Motor neuron (in vitro differentiated cells): ENCODE measurements at regions not wholly inside any gene's neighbourhood (a gene's known extent, or its start where the extent isn't known, plus 50 kb on each side); places are given as distances from the start of the nearest gene placed in this dataset.
A peak's percentile ranks its signal among the peaks of the same experiment; 100 is the strongest.

Experiments used
- ATAC-seq, 8 experiments: fragments of 200-7000 bp; cut with Tn5 transposase; replicated peaks in 6 of 8; 2 replicates each; pipeline ENCODE4 v1.8.0; 2021; ENCODE audit warnings: mild to moderate bottlenecking in 8 of 8, moderate library complexity in 8 of 8
- H3K27ac ChIP-seq, 2 donors: fragments of 250-450 bp; sonication (Bioruptor Pico); 2 replicates each; pipeline ENCODE4 v1.9.0; 2021; ENCODE audit warnings: antibody characterized with exemption in 2 of 2, mild to moderate bottlenecking in 2 of 2, moderate library complexity in 1 of 2
- H3K4me1 ChIP-seq, 2 donors: fragments of 250-450 bp; sonication (Bioruptor Pico); replicated peaks in 1 of 2; 2 replicates each; pipeline ENCODE4 v1.6.1; 2021; ENCODE audit warnings: antibody characterized with exemption in 2 of 2, mild to moderate bottlenecking in 2 of 2, moderate library complexity in 1 of 2
- H3K4me3 ChIP-seq, 5 donors: fragments of 250-450 bp; sonication (Bioruptor Pico); 2 replicates each; pipeline ENCODE4 v1.9.0; 2021; ENCODE audit warnings: antibody characterized with exemption in 5 of 5, mild to moderate bottlenecking in 5 of 5, moderate library complexity in 4 of 5
- WGBS, 10 experiments: fragments of 450-650 bp; shearing (Covaris generic); methylation state at CpG; one replicate each; pipeline ENCODE4 v1.0.0; 2022; 5-methylcytosine and 5-hydroxymethylcytosine counted together
- in situ Hi-C, 9 experiments: fragments of 400-800 bp; cut with MboI; loops; one replicate each; pipeline ENCODE4 v1.15.0; 2021; ENCODE audit warnings: low sequenced_read_pairs in 9 of 9, low pct_unique_long_range_greater_than_20kb in 2 of 9; ENCODE audit not compliant: unreplicated experiment in 9 of 9

GRCh38 chr1:192713921-192714320 is 78.0 kb downstream of the RGS13 start:
- Histone ChIP-seq H3K4me3 (no peak overlapping the region), H3K27ac (no peak overlapping the region), H3K4me1 (peaks cover 0 to 2% of the 10 kb centered on the region in 2 donors)
- WGBS, 10 experiments = 40 to 97% (median 82%) methylated on average over 1 to 4 of the region's 4 CpGs; no CpG with 5 or more reads in 4 of the 10 experiments
- in situ Hi-C loops = no loop called here
- no peak for ATAC-seq

GRCh38 chr1:192724670-192725069 is 84.2 kb upstream of the RGS2 start:
- 0 to 100% (median 73%) methylated on average over 1 to 4 of the region's 4 CpGs; no CpG with 5 or more reads in 1 of the 10 experiments for WGBS, 10 experiments
- Histone ChIP-seq H3K4me3 (no peak overlapping the region), H3K4me1 (no peaks in the 10 kb centered on the region), H3K27ac (no peak overlapping the region)
- ATAC-seq = no peak
- in situ Hi-C loops = no loop called here

GRCh38 chr1:192726820-192727504 is 81.9 kb upstream of the RGS2 start:
- ATAC-seq = no peak
- Histone ChIP-seq H3K4me3 (no peak overlapping the region), H3K4me1 (no peaks in the 10 kb centered on the region), H3K27ac (no peak overlapping the region)
- in situ Hi-C loops = no loop called here
- 0 to 92% (median 64%) methylated on average over 1 to 6 of the region's 6 CpGs; no CpG with 5 or more reads in 1 of the 10 experiments for WGBS, 10 experiments

DNA sequence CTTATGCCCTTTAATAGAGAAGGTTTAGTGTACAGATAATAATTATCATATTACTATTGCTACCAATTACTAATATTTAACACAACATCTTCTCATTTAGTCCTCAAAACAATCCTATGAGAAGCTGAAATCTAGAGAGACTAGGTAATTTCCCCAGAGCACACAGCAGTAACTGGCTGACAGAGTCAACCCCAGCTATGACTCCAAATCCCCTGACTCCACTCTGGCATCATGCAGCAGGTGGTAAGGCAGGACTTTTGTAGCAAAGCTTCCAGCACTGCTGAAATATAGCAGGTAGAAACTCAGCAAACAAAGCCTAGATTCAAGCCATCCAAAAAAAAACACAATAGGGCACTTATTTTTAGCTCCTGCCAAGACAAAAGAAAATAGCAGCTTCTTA is 79.3 kb upstream of the RGS2 start:
- Histone ChIP-seq H3K4me1 (no peaks in the 10 kb centered on the region), H3K27ac (no peak overlapping the region), H3K4me3 (no peak overlapping the region)
- in situ Hi-C loops = no loop called here
- ATAC-seq = no peak

GRCh38 chr1:192730198-192730597 is 78.6 kb upstream of the RGS2 start:
- no peak for ATAC-seq
- H3K27ac ChIP-seq = no peak overlapping the region
- in situ Hi-C loops = no loop called here
- no peak overlapping the region for H3K4me3 ChIP-seq
- H3K4me1 ChIP-seq = no peaks in the 10 kb centered on the region

DNA sequence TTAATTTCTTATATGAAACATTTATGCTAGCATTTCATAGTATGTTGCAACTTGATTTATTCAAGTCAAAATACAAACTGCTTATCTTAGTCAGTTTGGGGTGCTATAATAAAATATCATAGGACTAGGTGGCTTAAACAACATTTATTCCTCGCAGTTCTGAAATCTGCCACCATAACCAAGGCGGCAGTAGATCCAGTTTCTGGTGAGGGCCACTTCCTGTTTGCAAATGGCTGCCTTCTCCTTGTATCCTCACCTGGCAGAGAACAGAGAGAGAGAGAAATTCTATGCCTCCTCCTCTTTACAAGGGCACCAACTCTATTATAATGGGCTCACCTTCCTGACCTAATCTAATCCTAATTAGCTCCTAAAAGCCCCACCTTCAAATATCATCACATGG is 76.1 kb upstream of the RGS2 start:
- Histone ChIP-seq H3K4me3 (no peak overlapping the region), H3K4me1 (no peaks in the 10 kb centered on the region), H3K27ac (no peak overlapping the region)
- in situ Hi-C loops = no loop called here
- ATAC-seq = no peak
- WGBS, 10 experiments = 87 to 100% (median 95%) methylated on average over 1 to 2 of the region's 2 CpGs; no CpG with 5 or more reads in 5 of the 10 experiments

- no peak overlapping the region for H3K27ac ChIP-seq
- 27 to 100% (median 77%) methylated on average over 1 to 3 of the region's 3 CpGs; no CpG with 5 or more reads in 2 of the 10 experiments for whole genome bisulfite sequencing, 10 experiments
- in situ Hi-C loops = no loop called here
- H3K4me1 ChIP-seq = no peaks in the 10 kb centered on the region
- no peak for ATAC-seq
- H3K4me3 ChIP-seq = no peak overlapping the region
Observed at GRCh38 chr1:192735298-192735915, 73.4 kb upstream of the RGS2 start.

- no peak overlapping the region for H3K27ac ChIP-seq
- H3K4me1 ChIP-seq = no peaks in the 10 kb centered on the region
- WGBS, 10 experiments = 6 to 100% (median 71%) methylated on average over 1 to 6 of the region's 6 CpGs
- no peak overlapping the region for H3K4me3 ChIP-seq
- in situ Hi-C loops = no loop called here
- no peak for ATAC-seq
Observed at GRCh38 chr1:192737306-192737705, 71.5 kb upstream of the RGS2 start.

DNA sequence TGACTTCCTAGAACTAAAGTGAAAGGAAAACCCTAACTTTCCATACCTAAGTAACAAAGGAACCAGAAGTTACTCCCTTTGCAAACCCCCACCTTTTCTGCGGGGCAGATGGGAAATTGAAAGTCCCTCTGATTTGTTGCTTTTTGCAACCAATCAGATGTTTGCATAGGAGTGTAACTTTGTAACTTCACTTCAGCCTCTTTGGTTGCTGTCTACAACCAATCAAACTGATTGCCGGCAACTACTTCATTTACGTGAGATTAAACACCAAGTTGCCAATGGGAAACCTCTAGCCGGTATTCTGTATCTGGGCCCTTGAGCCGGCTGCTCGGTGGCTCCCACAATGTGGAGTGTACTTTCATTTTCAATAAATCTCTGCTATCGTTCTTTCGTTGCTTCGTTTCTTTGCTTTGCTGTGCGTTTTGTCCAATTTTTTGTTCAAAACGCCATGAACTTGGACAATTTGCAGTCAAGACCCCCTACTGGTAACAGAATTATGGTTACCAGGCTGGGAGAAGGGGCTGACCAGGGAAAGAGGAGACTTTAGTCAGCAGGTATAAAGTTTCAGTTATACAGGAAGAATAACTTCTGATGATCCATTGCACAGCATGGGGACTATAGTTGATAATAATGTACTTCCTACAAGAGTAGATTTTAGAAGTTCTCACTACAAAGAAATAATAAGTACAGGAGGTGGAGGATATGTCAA is 69.2 kb upstream of the RGS2 start:
- in situ Hi-C loops = no loop called here
- Histone ChIP-seq H3K4me3 (no peak overlapping the region), H3K4me1 (no peaks in the 10 kb centered on the region), H3K27ac (no peak overlapping the region)
- 83 to 100% (median 95%) methylated on average over 2 to 11 of the region's 11 CpGs for WGBS, 10 experiments
- no peak for ATAC-seq

GRCh38 chr1:192740214-192740613 is 68.6 kb upstream of the RGS2 start:
- WGBS, 10 experiments = 69 to 100% (median 90%) methylated on average over 1 of the region's 1 CpG; no CpG with 5 or more reads in 3 of the 10 experiments
- in situ Hi-C loops = no loop called here
- no peaks in the 10 kb centered on the region for H3K4me1 ChIP-seq
- no peak for ATAC-seq
- no peak overlapping the region for H3K4me3 ChIP-seq
- no peak overlapping the region for H3K27ac ChIP-seq

DNA sequence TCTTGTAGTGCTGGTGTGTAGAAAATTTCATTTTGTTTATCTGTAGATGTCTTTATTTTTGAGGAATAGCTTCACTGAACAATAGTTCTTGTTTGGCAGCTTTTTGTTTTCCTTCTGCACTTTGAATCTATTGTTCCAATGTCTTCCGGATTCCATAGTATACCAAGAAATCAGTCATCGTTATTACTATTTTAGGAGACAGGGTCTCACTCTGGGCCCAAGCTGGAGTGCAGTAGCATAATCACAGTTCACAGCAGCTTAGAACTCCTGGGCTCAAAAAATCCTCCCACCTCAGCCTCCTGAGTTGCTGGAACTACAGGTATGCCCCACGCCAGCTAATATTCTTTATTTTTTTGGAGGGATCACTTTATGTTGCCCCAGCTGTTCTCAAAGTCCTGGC is 67.7 kb upstream of the RGS2 start:
- WGBS, 10 experiments = 62 to 100% (median 91%) methylated on average over 1 to 3 of the region's 3 CpGs
- Histone ChIP-seq H3K4me3 (no peak overlapping the region), H3K4me1 (no peaks in the 10 kb centered on the region), H3K27ac (no peak overlapping the region)
- in situ Hi-C loops = no loop called here
- ATAC-seq = no peak

DNA sequence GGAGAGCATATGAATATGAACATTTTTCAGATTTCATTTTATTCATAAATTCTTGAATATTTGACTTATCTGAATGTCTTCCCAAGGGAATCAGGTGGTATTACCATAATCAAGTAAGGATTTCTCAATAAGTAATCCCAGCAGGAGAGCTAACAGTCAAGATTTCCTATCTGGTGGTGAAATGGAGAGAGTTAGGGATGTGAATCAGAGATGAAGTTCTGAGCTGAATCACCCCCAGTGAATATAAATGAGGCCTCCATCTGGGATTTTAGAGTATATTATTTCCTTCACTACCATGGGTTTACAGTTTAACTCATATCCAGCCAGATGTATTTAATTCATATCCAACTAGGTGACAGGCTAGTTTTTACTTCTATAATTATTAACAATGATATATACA is 61.5 kb upstream of the RGS2 start:
- Histone ChIP-seq H3K4me3 (no peak overlapping the region), H3K27ac (no peak overlapping the region), H3K4me1 (no peaks in the 10 kb centered on the region)
- in situ Hi-C loops = no loop called here
- peak in 3 of 8 experiments; percentile 70 to 84 (median 76) for ATAC-seq

DNA sequence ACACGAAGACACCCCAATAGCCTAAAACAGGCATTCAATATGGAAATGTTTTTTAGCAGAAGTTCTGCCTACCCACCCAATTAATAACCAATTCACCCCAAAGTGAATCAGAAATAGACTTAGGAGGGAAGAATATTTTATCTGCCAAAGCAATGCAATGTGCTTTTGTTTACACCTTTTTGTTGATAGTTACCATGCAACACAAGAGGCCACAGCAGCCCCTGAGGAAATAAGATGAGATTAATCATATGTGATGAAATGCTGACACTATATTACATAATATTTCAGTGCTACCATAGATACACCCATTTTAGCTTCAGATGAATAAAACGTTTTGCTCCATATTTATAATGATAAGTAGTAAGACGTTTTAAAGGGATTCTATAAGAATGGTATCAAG is 60.9 kb upstream of the RGS2 start:
- Histone ChIP-seq H3K4me3 (no peak overlapping the region), H3K4me1 (no peaks in the 10 kb centered on the region), H3K27ac (no peak overlapping the region)
- 16 to 89% (median 71%) methylated on average over 1 to 3 of the region's 3 CpGs for WGBS, 10 experiments
- in situ Hi-C loops = no loop called here
- peak in 4 of 8 experiments; percentile 14 to 94 (median 86) for ATAC-seq

- in situ Hi-C loops = no loop called here
- H3K4me1 ChIP-seq = no peaks in the 10 kb centered on the region
- no peak for ATAC-seq
- no peak overlapping the region for H3K4me3 ChIP-seq
- no peak overlapping the region for H3K27ac ChIP-seq
Observed at GRCh38 chr1:192749349-192749748, 59.5 kb upstream of the RGS2 start.
